CD14-positive monocyte (primary cell): ENCODE measurements at regions not wholly inside any gene's neighbourhood (a gene's known extent, or its start where the extent isn't known, plus 50 kb on each side); places are given as distances from the start of the nearest gene placed in this dataset.

ENCODE experiments used
- DNase-seq, 3 donors: peaks; one replicate each; pipeline ENCODE4 v3.0.0-alpha.2; 2011 to 2022
- H2AFZ ChIP-seq: 2 replicates; pipeline ENCODE4 v1.6.0; 2012; ENCODE audit warnings: mild to moderate bottlenecking, low read depth, low read length, inconsistent platforms; ENCODE audit not compliant: insufficient read depth, poor library complexity, severe bottlenecking
- H3K27ac ChIP-seq, 2 donors: 1 replicate in 1 of 2; 2 replicates in 1 of 2; pipeline ENCODE4 v1.5.1; 2012 to 2013; ENCODE audit warnings: low read length in 2 of 2, control low read depth in 1 of 2, inconsistent platforms in 1 of 2, low read depth in 1 of 2, mild to moderate bottlenecking in 1 of 2
- H3K27me3 ChIP-seq, 2 donors: one replicate each; pipeline versions ENCODE4 v1.6.0 to v1.6.1; 2011 to 2013; ENCODE audit warnings: low read length in 2 of 2; ENCODE audit not compliant: control insufficient read depth in 2 of 2, insufficient read depth in 2 of 2
- H3K36me3 ChIP-seq, 2 donors: replicated peaks in 1 of 2; 1 replicate in 1 of 2; 2 replicates in 1 of 2; pipeline versions ENCODE4 v1.5.1 to v1.6.1; 2012 to 2013; ENCODE audit warnings: low read length in 2 of 2, control low read depth in 1 of 2, inconsistent platforms in 1 of 2, mild to moderate bottlenecking in 1 of 2; ENCODE audit not compliant: insufficient read depth in 2 of 2, control insufficient read depth in 1 of 2
- H3K4me1 ChIP-seq, 2 donors: 1 replicate in 1 of 2; 2 replicates in 1 of 2; pipeline versions ENCODE4 v1.5.1 to v1.6.1; 2012 to 2013; ENCODE audit warnings: low read length in 2 of 2, control low read depth in 1 of 2, inconsistent platforms in 1 of 2, mild to moderate bottlenecking in 1 of 2, moderate library complexity in 1 of 2; ENCODE audit not compliant: insufficient read depth in 2 of 2, control insufficient read depth in 1 of 2
- H3K4me2 ChIP-seq: replicated peaks from 2 replicates; pipeline ENCODE3; 2012; ENCODE audit warnings: low read length, moderate library complexity, mild to moderate bottlenecking; ENCODE audit not compliant: poor library complexity, severe bottlenecking; ENCODE audit errors: extremely low read depth
- H3K4me3 ChIP-seq, 3 experiments: fragments of 200-600 bp in 1 of 3; sonication (generic) in 1 of 3; replicated peaks in 1 of 3; 1 replicate in 2 of 3; 2 replicates in 1 of 3; pipeline ENCODE4 v1.5.1; 2011 to 2013; ENCODE audit warnings: low read length in 3 of 3, mild to moderate bottlenecking in 3 of 3, control low read depth in 2 of 3, low read depth in 2 of 3, inconsistent platforms in 1 of 3, moderate library complexity in 1 of 3
- H3K79me2 ChIP-seq: 2 replicates; pipeline ENCODE4 v1.6.0; 2012; ENCODE audit warnings: mild to moderate bottlenecking, control low read depth, inconsistent platforms, low read length, moderate library complexity; ENCODE audit not compliant: insufficient read depth
- H3K9ac ChIP-seq: 2 replicates; pipeline ENCODE4 v1.6.0; 2017; ENCODE audit warnings: low read length, mild to moderate bottlenecking; ENCODE audit not compliant: insufficient read depth, poor library complexity, severe bottlenecking
- H3K9me3 ChIP-seq, 2 donors: replicated peaks in 1 of 2; 1 replicate in 1 of 2; 2 replicates in 1 of 2; pipeline versions ENCODE4 v1.5.1 to v1.6.1; 2012 to 2013; ENCODE audit warnings: low read length in 2 of 2, control low read depth in 1 of 2; ENCODE audit not compliant: control insufficient read depth in 1 of 2, insufficient read depth in 1 of 2
- H4K20me1 ChIP-seq: 2 replicates; pipeline ENCODE4 v1.6.0; 2012; ENCODE audit warnings: mild to moderate bottlenecking, low read length, control low read depth, moderate library complexity; ENCODE audit not compliant: insufficient read depth
- H3K27ac Mint-ChIP-seq, 7 donors: one replicate each; pipeline ENCODE4 v1.8.0; 2020; ENCODE audit warnings: mild to moderate bottlenecking in 7 of 7, mixed read lengths in 7 of 7, moderate library complexity in 6 of 7, inconsistent platforms in 2 of 7
- H3K27me3 Mint-ChIP-seq, 3 donors: one replicate each; pipeline ENCODE4 v1.8.0; 2021 to 2022; ENCODE audit warnings: low read depth in 3 of 3, mild to moderate bottlenecking in 3 of 3, mixed read lengths in 3 of 3, moderate library complexity in 3 of 3, inconsistent platforms in 1 of 3
- H3K36me3 Mint-ChIP-seq, 2 donors: one replicate each; pipeline ENCODE4 v1.8.0; 2020; ENCODE audit warnings: mixed read lengths in 2 of 2, inconsistent platforms in 1 of 2, mild to moderate bottlenecking in 1 of 2
- H3K4me1 Mint-ChIP-seq: one replicate; pipeline ENCODE4 v1.8.0; 2020; ENCODE audit warnings: mild to moderate bottlenecking, mixed read lengths
- H3K4me3 Mint-ChIP-seq, 2 donors: one replicate each; pipeline ENCODE4 v1.8.0; 2020; ENCODE audit warnings: mild to moderate bottlenecking in 2 of 2, mixed read lengths in 2 of 2, moderate library complexity in 1 of 2
- H3K9me3 Mint-ChIP-seq, 7 donors: one replicate each; pipeline ENCODE4 v1.8.0; 2020 to 2022; ENCODE audit warnings: mixed read lengths in 7 of 7, mild to moderate bottlenecking in 6 of 7, moderate library complexity in 6 of 7, inconsistent platforms in 2 of 7
- WGBS: methylation state at CpG from one replicate; pipeline ENCODE4 v1.1.5; 2013; ENCODE audit warnings: missing lambda C conversion rate; ENCODE audit not compliant: insufficient coverage; 5-methylcytosine and 5-hydroxymethylcytosine counted together
- intact Hi-C, 2 donors: fragments of 100-400 bp; cut with micrococcal nuclease; formaldehyde crosslinking; loops; one replicate each; pipeline versions ENCODE4 v1.15.0 to v1.15.1; 2023
- TF ChIP-seq, protein P1 (sequence below): fragments of 200-600 bp; IDR thresholded peaks from one replicate; pipeline ENCODE4 v1.8.0; 2022; ENCODE audit warnings: antibody characterized with exemption, mild to moderate bottlenecking

DNA sequence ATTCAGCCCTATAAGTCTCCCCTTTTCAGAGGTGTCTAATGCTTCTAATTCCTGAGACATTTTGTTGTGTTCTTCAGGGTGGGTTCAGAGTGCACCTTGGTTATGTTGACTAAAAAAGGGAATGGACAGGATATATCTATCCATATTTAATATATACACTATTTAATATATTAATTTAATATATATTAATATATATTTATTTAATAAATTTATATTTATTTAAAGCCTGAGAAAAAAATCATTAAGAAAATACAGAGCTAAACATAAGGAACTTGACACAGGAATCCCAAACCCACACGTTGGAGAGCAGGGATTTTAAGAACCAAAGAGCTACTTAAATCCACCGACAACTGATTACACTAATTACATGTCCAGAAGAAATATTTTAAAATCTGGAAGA, 674.2 kb upstream of the KIRREL3 start:
- Mint-ChIP-seq H3K36me3 (no peaks in the 10 kb centered on the region), H3K4me3 (no peak overlapping the region), H3K4me1 (no peaks in the 10 kb centered on the region), H3K9me3 (peaks cover 0 to 4% (median 0%) of the 10 kb centered on the region in 7 donors), H3K27ac (no peak overlapping the region), H3K27me3 (peaks cover 0 to 2% (median 0%) of the 10 kb centered on the region in 3 donors)
- TF ChIP-seq, protein P1, sequence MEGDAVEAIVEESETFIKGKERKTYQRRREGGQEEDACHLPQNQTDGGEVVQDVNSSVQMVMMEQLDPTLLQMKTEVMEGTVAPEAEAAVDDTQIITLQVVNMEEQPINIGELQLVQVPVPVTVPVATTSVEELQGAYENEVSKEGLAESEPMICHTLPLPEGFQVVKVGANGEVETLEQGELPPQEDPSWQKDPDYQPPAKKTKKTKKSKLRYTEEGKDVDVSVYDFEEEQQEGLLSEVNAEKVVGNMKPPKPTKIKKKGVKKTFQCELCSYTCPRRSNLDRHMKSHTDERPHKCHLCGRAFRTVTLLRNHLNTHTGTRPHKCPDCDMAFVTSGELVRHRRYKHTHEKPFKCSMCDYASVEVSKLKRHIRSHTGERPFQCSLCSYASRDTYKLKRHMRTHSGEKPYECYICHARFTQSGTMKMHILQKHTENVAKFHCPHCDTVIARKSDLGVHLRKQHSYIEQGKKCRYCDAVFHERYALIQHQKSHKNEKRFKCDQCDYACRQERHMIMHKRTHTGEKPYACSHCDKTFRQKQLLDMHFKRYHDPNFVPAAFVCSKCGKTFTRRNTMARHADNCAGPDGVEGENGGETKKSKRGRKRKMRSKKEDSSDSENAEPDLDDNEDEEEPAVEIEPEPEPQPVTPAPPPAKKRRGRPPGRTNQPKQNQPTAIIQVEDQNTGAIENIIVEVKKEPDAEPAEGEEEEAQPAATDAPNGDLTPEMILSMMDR = no peak
- intact Hi-C loops = no loop called here
- no peaks in the 10 kb centered on the region for H3K27me3 ChIP-seq
- H2AFZ ChIP-seq = no peak overlapping the region
- no peak overlapping the region for H3K4me3 ChIP-seq
- H3K79me2 ChIP-seq = no peaks in the 10 kb centered on the region
- no peaks in the 10 kb centered on the region for H3K36me3 ChIP-seq
- DNase-seq = no peak
- no peak overlapping the region for H3K4me2 ChIP-seq
- H3K9ac ChIP-seq = no peak overlapping the region
- H3K4me1 ChIP-seq = no peaks in the 10 kb centered on the region
- no CpG with 5 or more reads among the region's 2 CpGs for WGBS
- H3K27ac ChIP-seq = no peak overlapping the region
- H4K20me1 ChIP-seq = no peaks in the 10 kb centered on the region
- no peaks in the 10 kb centered on the region for H3K9me3 ChIP-seq

DNA sequence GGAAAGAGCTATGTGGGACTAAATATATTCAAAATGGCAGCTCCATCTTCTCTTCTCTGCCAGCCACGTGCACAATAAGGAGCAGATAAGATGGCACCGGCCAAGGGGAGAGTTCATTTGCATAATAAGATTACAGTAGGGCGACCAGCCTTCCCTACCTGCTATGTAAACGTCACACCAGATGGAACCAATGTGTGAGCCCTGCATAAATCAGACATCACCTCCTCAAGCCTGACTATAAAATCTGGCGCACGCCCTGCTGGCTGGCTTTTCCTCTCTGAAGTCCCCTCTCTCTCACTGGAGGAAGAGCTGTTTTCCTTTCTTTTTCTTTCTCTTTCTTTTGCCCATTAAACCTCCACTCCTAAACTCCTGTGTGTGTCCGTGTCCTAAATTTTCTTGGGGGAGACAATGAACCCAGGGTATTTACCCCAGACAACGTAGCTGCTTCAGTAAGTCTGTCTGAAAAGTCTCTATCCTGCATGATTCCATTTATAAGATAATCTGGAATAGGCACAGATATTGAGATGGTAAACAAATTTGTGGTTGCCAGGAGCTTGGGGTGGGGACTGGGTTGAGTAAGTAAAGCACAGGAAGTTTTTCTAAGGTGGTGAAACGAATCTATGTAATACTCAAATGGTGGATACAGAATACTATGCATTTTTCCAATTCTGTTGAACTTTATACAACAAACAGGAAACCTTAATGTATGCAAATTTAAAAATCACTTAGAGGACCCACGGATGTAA, 670.0 kb upstream of the KIRREL3 start:
- Histone ChIP-seq H3K27me3 (no peaks in the 10 kb centered on the region), H3K9me3 (no peaks in the 10 kb centered on the region), H2AFZ (no peak overlapping the region), H4K20me1 (no peaks in the 10 kb centered on the region), H3K4me1 (no peaks in the 10 kb centered on the region), H3K36me3 (no peaks in the 10 kb centered on the region), H3K27ac (no peak overlapping the region), H3K4me2 (no peak overlapping the region), H3K79me2 (no peaks in the 10 kb centered on the region), H3K4me3 (no peak overlapping the region), H3K9ac (no peak overlapping the region)
- intact Hi-C loops = no loop called here
- H3K4me1 Mint-ChIP-seq = no peaks in the 10 kb centered on the region
- H3K4me3 Mint-ChIP-seq = no peak overlapping the region
- H3K27me3 Mint-ChIP-seq = peaks cover 0 to 2% (median 0%) of the 10 kb centered on the region in 3 donors
- 84% methylated on average over 6 of the region's 10 CpGs for WGBS
- TF ChIP-seq, protein P1 = no peak
- H3K36me3 Mint-ChIP-seq = no peaks in the 10 kb centered on the region
- H3K9me3 Mint-ChIP-seq = peaks cover 0 to 8% (median 2%) of the 10 kb centered on the region in 7 donors
- H3K27ac Mint-ChIP-seq = no peak overlapping the region
- no peak for DNase-seq
